Activated CD8-positive, alpha-beta memory T cell treated with anti-CD3 and anti-CD28 coated beads for 48 hours (primary cell): ENCODE measurements at regions not wholly inside any gene's neighbourhood (a gene's known extent, or its start where the extent isn't known, plus 50 kb on each side); places are given as distances from the start of the nearest gene placed in this dataset.

ENCODE experiments used
- DNase-seq, 3 experiments: peaks; one replicate each; pipeline ENCODE4 v3.0.0-alpha.2; 2020; ENCODE audit warnings: low read depth in 2 of 3, low spot score in 2 of 3

DNA sequence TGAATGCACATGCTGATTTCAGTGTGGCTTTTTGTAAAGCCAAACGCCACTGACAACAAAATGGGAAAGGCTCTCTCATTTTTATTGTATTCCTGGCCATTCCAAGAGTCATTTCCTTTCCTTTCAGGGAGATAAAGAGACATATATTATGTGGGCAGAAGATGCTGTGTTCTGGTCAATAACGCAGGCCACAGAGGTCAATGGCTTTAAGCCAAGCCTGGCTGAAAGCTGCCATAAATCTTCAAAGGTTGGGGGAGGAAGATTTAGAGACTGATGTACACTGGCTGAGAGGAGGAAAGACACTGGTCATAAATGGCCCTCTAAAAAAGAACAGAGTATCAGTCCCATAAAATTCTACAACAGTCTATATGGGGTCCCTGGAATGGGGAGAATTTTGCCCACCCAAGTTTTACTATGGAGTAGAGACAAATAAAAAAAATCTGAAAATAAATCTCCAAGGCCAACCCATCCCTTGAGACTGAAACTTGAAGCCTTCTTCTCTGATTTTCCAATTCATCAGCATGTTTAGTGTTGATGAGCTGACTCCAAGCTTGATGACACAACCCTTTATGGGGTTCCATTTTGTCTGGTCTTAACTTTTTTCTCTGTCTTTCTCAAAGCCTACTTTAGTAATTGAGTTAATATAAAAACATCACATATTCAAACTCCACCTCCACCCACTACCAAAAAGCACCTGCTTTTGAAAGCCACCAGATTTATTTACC lies 152.1 kb upstream of the SLC24A2 start:
- DNase-seq, result no peak

DNA sequence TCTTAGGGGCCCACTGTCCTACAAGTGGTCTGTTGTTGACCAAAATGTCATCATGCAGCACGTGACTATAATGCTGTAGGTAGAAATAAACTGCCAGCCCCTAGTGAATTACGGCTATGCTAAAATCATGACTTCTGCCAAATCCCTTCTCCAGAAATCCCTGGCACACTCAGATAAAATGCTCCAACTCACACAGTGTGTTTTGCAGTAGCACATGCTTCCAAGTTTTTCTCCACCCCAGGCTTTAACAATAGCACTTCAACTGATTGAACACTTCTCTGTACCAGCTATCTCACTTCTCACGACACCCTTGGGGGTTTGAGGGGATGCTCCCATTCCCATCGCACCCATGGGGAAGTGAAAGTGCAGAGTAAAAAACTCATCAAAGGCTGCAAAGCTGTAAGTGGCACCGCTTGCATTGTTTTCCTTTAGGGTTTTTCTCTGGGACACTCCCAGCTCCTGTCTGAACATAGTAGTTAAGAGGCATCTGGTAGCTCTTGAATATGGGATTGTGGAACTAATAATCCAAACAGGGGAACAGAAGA lies 151.0 kb upstream of the SLC24A2 start:
- no peak for DNase-seq

DNA sequence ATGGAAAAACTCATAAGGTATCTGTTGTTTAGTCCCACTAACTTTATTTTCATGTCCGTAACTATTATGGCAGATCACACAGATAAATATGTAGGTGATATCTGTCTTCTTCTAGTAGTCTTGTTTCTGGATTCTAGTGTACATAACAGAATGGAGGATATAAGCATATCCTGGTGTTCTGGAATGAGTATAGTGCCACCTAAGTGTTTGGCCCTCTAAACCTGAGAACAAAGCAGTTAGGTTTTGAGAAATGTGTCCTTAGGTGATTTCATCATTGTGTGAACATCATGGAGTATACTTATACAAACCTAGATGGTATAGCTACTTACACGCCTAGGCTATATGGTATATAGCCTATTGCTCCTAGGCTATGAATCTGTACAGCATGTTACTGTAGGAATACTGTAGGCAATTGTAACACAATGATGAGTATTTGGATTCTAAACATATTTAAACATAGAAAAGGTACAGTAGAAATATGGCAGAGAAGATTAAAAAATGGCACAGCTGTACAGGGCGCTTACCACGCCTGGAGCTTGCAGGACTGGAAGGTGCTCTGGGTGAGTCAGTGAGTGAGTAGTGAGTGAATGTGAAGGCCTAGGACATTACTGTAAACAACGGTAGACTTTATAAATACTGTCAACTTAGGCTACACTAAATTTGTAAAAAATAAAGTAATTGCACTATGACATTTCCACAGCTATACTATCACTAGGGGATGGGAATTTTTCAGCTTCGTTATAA lies 150.3 kb upstream of the SLC24A2 start:
- no peak for DNase-seq

DNA sequence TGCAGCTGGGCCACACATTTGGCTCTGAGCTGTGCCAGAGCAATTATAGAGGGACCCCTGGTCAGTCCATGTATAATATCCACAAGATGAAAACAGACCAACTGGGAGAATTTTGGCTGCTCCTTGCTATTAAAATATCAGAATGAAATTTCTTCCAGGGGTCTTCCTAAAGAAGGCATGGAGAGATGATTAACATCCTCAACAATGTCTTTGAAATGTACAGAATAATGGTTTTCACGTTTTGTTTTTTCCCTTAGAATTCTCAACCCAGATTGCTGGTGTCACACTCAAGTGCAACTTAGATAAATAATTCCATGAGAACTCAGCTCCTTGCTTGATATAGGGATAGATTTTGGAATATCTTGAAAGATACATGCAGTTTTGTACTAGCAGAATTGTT lies 148.3 kb upstream of the SLC24A2 start:
- DNase-seq, result no peak

DNA sequence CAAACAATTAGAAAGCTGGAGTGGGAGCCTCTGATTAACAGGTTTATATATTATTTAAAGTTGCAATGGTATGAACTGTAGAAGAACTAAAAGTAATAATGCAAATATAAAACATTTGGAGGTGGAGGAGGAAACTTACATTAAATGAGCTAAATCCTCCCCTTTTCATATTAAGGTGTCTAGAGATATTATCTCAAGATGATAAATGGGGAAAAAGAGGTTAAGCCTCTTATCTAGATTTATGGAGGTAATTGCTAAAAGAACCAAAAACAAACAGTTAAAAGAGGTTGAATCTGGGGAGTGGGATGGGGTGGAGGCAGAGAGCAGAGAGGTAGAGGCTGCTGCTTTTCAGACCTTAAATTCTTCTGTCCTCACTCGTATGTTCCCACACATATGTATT lies 147.8 kb upstream of the SLC24A2 start:
- no peak for DNase-seq

DNA sequence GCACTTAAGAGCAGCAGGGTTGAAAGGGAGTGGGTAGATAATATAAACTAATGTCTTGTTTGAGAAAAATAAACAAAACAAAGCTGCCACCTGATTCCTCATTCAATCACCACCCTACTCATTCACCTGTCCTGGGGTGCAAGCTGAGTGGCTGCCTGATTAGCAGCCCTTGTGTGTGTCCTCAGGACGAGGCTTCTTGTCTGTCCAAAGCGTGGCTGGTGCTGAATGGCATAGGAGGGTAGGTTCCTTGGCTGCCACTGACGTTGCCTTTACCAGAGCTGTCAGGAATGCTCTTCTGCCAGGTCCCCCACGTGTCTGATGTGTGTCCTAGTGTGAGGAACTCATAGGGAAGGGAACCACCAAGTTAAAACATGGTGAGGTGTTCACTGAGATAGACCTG lies 146.6 kb upstream of the SLC24A2 start:
- no peak for DNase-seq

DNA sequence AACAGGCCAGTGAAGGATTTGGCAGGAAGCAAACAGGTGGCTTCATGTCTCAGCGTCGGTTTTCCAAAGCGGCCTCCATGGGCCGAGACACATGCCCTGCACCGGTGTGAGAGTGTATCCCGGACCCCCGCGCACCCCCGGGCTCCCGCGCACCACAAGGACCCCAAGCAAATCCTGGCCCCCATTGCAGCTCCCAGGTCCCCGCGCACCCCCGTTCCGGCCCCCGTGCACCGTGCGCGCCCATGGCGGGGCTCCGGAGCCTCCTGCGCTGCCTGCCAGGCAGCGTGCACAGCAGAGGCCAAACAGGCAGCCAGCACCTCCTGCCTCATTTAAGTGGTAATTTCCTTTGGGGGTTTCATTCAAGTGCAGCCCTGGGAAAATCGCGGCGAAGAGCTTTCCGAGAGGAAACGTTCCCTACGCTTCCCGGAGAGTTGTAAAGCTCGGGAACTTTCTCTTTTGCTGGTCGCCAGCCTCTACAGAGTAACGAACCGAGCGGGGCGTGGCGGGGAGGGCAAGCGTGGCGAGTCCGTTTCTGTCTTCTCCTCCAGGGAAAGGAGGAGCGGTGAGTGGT lies 145.5 kb upstream of the SLC24A2 start:
- DNase-seq, result no peak

DNA sequence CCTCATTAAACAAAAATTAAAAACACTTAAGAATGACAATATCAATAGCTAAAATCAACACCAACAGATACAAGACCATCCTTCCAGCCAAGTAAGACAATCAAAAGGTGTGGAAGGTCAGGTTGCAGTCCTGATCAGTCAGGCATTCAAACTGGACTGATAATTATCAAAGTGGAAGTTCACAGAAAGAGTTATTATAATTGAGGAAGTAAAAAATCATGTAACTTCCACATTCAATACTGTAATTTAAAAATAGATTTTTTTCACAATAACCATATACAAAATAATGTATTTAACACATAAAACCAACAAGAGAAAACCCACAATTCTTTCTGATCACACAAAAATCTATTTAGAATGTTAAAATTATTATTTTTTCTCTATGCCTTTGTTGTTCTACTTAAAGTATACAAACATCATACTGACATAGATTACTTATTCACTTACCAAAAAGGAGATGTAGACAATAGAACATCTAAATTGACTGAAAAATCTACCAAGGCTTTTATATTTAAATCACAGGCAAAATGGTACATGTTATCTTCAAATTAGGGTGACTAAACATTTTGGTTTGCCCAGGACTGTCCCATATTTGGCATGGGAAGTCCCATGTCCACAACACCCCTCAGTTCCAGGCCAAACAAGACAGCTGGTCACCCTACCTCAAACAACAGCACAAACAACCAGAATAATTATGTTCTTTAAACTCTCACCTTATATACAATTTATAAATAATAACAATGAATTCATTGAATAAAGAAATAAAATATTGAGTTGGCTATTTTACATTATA lies 142.5 kb upstream of the SLC24A2 start:
- no peak for DNase-seq

DNA sequence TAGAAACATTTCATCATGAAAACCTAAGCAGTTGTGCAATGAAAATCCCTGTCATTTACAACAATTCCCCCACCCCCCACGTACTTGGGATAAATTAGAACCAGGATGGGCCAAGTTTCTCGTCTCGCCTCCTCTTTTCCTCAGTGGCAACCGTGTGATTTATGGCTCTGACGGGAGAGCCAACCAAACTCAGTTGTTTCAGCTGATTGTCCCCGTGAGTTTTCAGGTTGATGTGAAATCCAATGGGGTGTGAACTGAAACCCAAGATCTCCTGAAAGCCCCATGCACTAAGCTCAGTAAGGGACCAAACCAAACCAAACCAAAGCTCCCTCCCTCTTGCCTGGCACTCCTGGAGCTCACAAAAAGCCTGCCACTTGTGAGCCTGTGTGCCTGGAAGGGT lies 138.7 kb upstream of the SLC24A2 start:
- no peak for DNase-seq

DNA sequence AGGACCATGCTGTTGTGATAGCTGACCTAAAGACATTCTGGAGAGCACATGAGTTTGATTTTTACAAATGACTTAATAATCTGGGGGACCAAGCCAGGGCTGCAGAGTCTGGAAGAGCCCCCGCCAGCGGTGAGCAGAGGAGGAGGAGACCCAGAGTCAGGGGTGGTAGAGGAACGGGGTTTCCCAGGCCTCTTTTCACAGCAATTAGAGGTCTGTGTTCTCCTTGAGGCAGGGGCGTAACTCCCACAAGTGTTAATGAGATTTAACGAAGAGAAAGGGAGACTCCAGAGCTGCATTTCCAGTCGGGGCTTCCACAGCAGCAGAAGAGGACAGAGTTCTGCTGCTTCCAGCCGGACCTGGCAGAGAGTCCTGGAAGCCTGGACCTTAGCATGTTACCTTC lies 137.9 kb upstream of the SLC24A2 start:
- DNase-seq, result no peak

DNA sequence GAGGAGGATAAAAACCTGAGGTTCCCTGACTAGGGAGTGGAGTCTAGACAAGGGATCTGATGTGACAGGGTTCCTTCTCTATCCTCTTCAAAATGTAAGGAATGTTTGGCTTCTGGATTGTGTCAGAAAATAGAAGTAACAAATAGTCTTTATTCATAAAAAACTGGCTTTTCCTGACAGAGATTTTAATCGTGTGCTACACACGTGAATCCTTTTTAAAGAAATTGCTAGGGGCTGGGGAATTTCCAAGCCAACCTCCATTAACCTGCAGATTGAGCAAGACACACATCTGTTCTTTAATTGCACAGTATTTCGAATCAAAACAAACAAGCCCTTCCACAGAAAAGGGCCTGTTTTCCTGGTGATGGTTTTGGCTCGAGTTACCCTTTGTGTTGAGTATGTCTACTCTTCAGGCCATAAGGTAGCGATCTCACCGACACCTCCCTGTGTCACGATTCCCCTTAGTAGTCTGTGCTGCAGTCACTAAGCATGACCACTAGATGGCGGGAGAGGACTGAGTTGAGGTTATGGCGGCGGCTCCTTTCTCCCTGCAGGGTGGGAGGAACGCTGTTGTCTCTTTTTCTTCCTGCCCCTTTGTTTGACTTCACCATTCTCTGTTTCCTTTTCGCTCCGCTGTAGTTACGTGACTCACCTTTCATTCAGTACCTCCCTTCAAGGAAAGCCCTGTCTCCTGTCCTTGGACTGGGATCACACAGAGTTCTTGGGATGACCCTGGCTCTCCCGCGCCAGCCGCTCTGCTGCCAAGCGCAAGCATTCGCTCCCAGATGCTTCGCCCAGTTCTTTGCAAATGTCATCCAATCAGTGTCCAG lies 137.1 kb upstream of the SLC24A2 start:
- peak; percentile 37 to 61 (median 47) for DNase-seq

DNA sequence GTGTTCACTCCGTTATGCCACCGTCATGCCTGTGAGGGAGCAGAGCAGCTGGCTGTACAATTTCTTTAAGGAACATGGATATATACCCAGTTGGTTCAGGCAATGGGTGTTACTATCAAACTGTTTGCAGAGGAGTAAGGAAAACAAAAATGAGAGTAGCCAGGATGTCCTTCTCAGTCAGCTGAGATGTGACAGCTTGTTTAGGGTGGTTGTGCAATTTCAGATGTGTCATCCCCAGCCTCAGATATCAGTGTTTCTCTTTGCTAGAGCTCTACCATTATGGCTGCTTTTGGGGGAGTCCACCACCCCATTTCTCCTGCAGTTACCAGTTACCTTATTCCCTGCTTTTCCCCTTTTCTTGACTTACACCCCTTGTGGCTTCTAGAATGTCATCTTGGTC lies 135.2 kb upstream of the SLC24A2 start:
- DNase-seq, result no peak

DNA sequence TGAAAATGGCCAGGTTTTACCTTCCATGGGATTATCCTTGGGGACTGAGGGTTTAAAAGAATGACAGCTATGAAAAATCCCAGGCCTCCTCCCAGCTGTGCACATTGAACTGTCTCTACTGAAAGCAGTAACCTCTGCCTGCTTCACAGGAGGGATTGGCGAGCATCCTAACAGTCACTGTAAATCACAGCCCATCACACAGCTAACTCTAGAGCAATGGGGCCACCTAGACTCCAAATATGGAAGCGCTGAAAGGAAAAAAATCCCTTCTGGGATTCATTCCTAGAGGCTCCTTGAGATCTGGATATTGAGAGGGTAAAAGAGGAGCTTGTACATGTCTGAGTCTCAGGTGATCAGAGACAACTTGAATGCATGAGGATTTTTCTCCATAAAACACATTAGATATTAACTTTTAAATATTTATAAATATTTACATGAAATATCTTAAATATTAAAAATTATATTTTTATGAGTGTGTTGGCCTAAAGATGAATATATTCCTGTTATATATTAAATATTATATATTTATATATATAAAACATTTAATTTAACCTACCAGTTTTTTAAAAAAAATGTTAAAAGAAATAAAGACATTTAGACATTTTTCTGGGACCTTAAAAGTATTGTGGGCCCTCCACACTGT lies 133.8 kb upstream of the SLC24A2 start:
- no peak for DNase-seq

DNA sequence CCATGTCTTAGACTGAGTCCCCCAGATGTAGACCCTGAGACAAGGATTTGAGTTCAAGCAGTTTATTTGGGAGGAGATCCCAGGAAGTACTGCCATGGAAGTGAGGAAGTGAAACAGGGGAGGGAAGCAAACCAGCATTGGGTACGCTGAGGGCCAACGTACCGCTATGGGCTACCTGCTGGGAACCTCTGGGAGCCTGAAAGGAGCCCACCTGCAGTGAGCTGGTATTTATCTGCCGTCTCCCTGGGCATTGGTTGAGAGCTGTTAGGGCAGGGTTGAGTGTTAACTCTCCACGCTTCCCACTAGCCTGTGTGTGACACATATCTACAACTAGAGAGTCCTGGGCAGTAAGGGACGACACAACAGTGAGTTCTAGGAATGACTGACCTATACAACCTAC lies 131.6 kb upstream of the SLC24A2 start:
- DNase-seq, result no peak

DNA sequence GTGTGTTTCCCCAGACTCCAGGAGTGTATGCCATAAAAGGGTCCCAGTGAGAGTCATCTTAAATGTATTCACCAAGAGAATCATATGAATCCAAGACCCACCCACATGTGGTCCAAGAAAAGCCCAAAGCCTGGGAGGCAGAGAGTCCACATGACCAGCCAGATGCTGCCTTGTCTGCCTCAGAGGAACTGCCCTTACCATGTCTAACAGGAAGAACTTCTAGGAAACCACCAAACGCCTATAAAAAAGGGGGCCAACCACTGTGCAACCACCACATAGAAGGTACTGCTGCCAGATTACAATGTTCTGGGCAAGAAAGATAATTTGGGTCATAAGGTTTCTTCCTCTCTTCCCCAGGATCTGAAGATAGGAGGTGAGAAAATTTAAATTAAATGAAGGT lies 129.8 kb upstream of the SLC24A2 start:
- no peak for DNase-seq

DNA sequence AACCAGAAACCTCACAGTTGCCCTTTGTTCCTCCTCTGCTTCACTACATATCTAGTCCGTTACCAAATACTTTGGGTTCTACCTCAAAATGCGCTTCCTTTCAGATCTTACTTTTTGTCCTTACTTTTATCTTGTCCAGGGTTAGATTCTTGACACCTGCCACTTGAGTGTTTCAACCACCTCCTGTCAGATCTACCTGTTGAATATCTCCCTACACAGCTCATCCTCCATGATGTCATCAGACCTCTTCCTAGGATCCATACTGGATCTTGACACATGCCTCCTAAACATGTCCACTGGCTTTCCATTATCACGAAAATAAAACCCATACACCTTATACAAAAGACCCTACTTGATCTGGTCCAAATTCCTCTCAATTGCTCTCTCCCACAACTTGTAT lies 125.2 kb upstream of the SLC24A2 start:
- DNase-seq, result no peak

DNA sequence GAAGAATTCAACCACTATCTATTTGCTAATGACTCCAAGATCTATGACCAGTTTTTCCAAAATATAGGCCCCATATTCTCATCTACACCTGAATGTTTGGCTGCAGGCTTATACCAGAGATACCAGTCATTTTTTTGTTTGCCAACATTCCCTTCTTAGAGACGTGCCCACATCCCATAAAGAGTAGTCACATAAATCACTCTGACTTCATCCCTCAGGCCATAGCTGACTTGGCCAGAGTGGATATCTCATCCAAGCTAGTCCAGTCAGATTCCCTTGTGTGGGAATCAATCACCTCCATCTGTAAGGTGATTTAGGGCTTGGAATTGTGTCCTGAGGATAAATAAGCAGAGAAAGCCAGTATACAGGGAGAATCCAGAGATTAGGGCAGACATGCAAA lies 124.3 kb upstream of the SLC24A2 start:
- DNase-seq, result no peak

DNA sequence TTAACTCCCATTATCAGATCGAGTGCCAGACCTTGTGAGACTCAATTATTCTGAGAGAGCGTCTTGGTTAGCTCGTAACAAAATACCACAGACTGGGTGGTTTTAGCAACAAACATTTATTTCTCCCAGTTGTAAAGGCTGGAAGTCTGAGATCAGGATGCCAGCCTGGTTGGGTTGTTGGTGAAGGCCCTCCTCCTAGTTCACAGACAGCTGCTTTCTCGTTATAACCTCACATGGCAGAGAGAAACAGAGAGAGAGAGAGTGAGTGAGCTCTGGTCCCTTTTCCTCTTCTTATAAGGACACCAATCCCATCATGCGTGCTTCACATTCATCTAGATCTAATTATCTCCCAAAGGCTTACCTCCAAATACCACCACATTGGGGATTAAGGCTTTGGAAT lies 114.2 kb upstream of the SLC24A2 start:
- no peak for DNase-seq

DNA sequence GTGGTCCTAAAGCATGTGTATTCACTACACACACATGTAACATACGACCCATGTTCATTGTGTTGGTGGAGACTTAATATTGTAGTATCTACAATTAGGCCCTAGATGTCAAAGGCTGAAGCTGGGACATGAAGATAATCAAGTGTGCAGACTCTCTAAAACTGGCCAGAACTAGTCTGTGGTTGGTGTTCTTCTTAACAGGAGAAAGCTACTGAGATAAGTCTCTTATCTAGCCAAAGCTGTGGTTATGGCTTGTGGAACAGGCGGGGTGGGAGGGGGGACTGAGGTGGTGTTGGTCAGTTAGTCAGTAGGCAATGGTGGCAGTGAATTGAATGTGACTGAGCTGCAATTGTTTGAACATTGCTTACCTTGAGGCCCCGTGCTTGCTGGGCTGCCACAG lies 112.7 kb upstream of the SLC24A2 start:
- DNase-seq, result no peak

DNA sequence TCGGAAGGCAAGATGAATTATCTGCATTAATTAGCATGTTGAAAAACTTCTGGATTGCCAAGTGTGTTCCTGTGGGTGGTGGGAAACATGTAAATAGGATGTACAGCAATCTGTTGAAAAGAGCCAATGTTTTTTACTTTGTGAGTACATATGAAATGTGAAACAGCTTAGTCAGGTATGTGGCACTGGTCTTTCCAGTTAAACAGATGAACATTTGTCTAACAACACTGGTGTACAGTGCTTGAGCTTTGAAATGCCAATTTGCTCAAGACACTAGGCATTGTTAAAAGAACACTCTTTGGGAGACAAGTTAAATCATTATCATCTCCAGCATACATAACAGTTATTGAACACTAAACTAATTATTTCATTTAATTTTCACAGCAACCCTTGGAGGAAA lies 107.3 kb upstream of the SLC24A2 start:
- DNase-seq, result no peak
